HG03196 (cell line): ENCODE measurements at regions not wholly inside any gene's neighbourhood (a gene's known extent, or its start where the extent isn't known, plus 50 kb on each side); places are given as distances from the start of the nearest gene placed in this dataset.

Experiments used
- ATAC-seq: cut with Tn5 transposase; IDR thresholded peaks from one replicate; pipeline ENCODE4 v1.9.1; 2021; ENCODE audit not compliant: unreplicated experiment

DNA sequence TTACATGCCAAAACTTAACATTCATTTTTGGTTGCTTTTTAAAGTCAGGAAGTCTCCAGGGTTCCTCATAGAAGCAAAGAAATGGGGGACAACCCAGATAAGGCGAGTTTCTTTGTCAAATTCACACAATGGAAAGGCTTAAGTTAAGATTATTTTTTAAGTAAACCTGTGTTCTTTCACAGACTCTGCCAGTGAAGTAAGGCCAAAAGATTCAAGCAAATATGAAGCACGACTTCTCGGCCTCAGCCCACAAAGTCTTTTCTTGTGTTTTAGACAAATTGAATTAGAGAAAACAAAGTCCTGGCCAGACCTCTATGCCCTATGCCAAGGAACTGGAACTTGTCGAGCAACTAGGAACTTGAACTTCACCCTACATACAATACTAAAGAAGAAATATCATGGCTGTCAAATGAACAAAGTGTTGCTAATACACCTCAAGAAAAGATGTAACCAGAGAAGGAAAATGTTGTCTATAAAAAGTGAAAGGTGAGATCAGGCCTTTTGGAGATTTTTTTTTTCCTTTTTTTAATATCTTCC lies 540.0 kb upstream of the JARID2 start:
- no peak for ATAC-seq

DNA sequence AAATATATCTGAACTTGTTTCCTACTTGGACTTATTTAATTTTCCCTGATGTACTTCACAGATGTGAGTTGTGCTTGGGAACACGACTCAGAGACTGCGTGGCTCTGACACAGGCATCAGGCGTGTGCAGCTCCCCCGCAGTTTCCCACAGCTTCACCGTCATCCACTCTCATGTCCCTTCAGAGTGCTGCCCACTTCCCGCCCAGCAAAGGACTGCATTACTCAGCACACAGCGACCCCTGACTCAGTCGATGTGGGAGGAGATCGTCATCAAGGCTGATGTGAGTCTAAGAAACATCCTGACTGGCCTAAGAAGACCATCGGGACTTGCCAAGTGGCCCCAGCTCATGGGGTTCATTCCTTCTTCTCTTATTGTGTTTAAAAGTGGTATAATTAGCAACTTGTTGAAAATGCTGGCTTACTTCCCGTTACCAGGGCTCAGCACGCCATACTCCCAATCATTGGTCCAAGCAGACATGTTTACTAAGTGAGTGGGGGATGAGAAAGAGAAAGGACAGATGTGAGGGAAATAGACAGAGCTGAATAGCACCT lies 539.4 kb upstream of the JARID2 start:
- no peak for ATAC-seq

- ATAC-seq = no peak
These were observed 538.6 kb upstream of the JARID2 start for GRCh38 chr6:14707276-14707675.

- ATAC-seq = no peak
These were observed 537.9 kb upstream of the JARID2 start for GRCh38 chr6:14707971-14708465.

DNA sequence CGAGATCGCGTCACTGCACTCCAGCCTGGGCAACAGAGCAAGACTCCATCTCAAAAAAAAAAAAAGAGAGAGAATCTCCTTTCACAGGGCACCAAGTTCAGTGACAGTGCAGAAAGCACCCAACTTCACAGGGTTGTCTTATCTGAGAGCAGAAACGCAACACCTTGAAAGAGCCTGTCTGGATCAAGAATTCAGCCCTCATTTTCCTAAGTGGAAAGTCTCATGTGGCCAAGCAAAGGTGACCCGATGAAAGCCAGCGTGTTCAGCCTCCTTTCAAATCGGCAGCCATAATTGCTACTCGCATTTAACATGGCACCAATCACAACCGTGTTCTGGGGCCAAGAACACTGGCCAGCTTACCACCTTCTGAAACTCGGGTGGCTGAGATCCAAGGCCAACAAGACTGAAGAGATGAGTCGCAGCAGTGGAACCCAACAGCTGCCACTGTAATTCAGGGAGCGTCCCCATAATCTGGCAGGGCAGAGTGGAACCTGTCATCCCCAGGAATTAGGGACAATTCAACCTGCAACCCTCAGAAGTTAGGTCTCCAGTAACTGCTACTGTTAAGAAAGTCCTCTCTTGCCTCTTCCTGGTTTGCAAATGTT lies 536.7 kb upstream of the JARID2 start:
- ATAC-seq = no peak

DNA sequence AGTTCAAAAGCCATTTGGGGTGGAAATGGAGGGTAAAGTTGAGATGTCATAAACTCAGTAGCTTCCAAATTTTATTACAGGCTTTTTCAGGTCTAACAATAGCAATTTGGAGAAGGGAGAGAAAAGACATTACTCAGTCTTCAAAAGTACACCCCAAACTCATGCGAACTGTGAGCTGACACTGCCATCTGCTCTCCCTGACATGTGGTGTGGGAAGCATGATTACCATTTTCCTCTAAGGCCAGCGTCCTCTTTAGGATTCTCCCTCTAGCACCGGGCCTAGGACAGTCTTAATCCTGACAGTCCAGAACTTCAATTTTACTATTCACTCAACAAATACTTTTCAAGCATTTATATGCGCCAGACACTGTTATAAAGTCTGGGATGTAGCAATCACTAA lies 536.0 kb upstream of the JARID2 start:
- no peak for ATAC-seq

- ATAC-seq = no peak
These were observed 535.4 kb upstream of the JARID2 start for GRCh38 chr6:14710421-14710820.

DNA sequence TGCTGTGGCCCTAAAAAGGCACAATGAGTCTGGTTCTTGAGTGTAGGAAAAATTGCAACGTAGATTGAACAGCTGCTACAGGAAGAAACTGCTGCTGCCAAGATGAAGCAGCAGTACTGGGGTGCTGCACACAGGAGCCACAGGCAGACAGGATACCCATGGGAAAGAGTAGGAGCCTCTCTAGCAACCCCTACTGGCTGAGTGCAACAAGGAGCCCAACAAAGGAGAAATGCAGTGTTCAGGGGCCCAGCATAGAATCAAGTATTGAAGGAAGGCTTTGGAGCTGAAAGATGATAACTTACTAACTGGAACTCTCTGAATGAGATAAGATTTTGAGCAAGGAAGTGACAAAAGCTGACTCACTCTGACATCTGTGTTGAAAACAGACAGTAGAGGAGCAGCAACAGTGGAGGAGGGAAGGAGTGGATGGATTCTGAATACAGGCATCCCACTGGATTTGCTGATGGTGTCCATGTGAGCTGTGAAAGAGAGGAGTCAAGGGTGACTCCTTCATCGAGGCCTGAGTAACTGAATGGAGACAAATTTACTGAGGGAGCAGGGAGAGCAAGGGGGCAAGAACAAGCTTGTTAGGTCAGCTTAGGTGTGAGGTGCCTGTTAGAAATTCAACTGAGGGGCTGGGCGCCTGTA lies 534.7 kb upstream of the JARID2 start:
- no peak for ATAC-seq

DNA sequence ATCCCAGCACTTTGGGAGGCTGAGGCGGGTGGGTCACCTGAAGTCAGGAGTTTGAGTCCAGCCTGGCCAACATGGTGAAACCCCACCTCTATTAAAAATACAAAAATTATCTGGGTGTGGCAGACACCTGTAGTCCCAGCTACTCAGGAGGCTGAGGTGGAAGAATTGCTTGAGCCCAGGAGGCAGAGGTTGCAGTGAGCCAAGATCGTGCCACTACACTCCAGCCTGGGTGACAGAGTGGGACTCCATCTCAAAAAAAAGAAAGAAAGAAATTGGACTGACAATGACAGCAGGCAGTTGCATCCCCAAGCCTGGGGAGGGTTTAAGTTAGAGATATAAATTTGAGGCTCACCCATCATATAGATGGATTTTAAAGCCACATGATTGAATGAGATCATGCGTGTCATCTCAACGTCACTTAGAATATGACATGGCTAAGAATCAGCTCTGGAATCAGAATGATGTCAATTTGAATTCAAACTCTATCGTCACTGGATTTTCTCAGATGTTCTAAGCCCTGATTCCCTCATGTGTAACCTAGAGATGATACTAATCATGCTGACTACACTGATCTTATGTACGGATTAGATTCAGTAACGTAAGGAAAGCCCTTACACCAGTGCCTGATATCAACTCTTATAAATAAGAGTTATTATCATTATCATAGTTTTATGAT lies 534.0 kb upstream of the JARID2 start:
- no peak for ATAC-seq

- ATAC-seq = no peak
These were observed 532.6 kb upstream of the JARID2 start for GRCh38 chr6:14713008-14713960.

- ATAC-seq = no peak
These were observed 531.8 kb upstream of the JARID2 start for GRCh38 chr6:14713966-14714631.

GRCh38 chr6:14715076-14715475 lies 530.8 kb upstream of the JARID2 start:
- no peak for ATAC-seq

- ATAC-seq = no peak
These were observed 529.2 kb upstream of the JARID2 start for GRCh38 chr6:14716499-14717146.

DNA sequence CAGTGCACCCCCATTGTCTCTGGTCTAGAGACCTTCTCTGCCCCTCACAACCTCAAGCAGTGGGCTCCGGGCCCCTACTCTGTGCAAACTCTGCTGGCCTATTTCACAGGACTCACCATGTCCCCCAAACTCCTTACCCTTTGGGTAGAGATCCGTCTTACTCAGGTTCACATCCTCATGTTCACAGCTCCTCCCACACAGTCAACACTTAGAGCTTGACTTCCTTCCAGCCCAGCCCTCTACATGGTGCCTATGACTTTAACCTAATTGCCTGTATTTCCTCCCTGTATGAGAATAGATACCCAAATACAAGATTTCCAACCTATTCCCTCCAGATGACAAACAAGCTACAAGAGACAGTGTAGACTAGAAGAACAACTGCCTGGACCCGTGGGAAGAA lies 528.6 kb upstream of the JARID2 start:
- no peak for ATAC-seq

DNA sequence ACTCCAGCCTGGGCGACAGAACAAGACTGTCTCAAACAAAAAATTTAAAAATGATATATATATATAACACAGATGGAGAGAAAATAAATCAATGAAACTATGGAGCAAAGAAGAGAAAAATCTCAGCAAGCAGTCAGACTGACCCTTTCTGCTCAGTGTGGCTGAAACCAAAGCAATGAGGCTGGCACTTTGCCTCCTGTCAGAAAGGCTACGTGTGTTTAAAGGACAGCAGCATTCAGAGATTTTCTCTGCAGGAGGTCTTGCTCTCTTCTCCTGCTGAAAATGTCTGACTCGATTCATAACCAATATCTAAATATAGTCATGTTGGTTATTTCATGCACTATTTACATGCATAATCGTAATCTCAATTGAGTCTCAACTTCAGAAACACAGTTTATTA lies 527.0 kb upstream of the JARID2 start:
- ATAC-seq = no peak

GRCh38 chr6:14719270-14719669 lies 526.6 kb upstream of the JARID2 start:
- ATAC-seq = no peak

- ATAC-seq = no peak
These were observed 525.3 kb upstream of the JARID2 start for GRCh38 chr6:14720411-14721102.

DNA sequence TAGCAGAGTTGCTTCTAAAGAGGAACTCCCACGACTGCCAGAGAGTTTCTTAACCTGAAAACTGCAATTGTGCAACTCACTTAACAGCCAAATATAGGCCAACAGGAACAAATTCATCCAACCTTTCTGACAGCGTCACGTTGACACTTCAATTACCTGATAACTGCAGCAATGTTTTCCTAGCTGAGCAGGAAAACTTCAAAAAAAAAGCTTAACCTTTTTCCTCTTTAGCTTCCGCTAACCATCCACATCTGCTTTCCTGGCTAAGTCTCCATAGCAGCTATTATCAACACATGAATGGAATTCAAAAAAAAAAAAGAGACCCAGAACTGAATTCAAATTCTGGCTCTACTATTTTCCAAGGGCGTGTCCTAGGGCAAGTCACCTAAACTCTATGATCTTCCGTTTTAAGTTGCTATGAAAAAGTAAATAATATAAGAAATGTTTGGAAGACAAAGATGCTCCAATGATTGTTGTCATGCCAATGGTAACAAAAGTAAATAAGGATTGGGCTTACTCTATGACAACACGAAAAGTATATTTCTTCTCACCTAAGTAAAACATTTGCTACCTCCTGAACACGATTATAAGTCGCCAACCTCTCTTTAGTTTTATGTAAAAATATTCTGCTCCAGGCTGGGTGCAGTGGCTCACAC lies 524.6 kb upstream of the JARID2 start:
- ATAC-seq = no peak
